Glutamatergic neuron (in vitro differentiated cells): ENCODE measurements at regions not wholly inside any gene's neighbourhood (a gene's known extent, or its start where the extent isn't known, plus 50 kb on each side); places are given as distances from the start of the nearest gene placed in this dataset.

Source experiments
- DNase-seq: peaks from one replicate; pipeline ENCODE4 v3.0.0; 2022
- H3K27ac Mint-ChIP-seq: one replicate; pipeline ENCODE4 v1.8.0; 2020; ENCODE audit warnings: mild to moderate bottlenecking, mixed read lengths, inconsistent platforms; ENCODE audit not compliant: unreplicated experiment
- H3K27me3 Mint-ChIP-seq: one replicate; pipeline ENCODE4 v1.8.0; 2020; ENCODE audit warnings: mild to moderate bottlenecking, moderate library complexity, mixed read lengths, inconsistent platforms; ENCODE audit not compliant: unreplicated experiment
- H3K36me3 Mint-ChIP-seq: one replicate; pipeline ENCODE4 v1.8.0; 2020; ENCODE audit warnings: mild to moderate bottlenecking, mixed read lengths, inconsistent platforms; ENCODE audit not compliant: unreplicated experiment
- H3K4me1 Mint-ChIP-seq: one replicate; pipeline ENCODE4 v1.8.0; 2020; ENCODE audit warnings: mild to moderate bottlenecking, low read depth, mixed read lengths, inconsistent platforms; ENCODE audit not compliant: unreplicated experiment
- H3K4me3 Mint-ChIP-seq: one replicate; pipeline ENCODE4 v1.8.0; 2020; ENCODE audit warnings: mild to moderate bottlenecking, mixed read lengths, inconsistent platforms; ENCODE audit not compliant: unreplicated experiment
- H3K9me3 Mint-ChIP-seq: one replicate; pipeline ENCODE4 v1.8.0; 2020; ENCODE audit warnings: mild to moderate bottlenecking, moderate library complexity, mixed read lengths, inconsistent platforms; ENCODE audit not compliant: unreplicated experiment
- CTCF ChIP-seq: fragments of 200-600 bp; sonication (generic); IDR thresholded peaks from one replicate; pipeline ENCODE4 v1.5.0; 2021; ENCODE audit not compliant: partially characterized antibody, unreplicated experiment

DNA sequence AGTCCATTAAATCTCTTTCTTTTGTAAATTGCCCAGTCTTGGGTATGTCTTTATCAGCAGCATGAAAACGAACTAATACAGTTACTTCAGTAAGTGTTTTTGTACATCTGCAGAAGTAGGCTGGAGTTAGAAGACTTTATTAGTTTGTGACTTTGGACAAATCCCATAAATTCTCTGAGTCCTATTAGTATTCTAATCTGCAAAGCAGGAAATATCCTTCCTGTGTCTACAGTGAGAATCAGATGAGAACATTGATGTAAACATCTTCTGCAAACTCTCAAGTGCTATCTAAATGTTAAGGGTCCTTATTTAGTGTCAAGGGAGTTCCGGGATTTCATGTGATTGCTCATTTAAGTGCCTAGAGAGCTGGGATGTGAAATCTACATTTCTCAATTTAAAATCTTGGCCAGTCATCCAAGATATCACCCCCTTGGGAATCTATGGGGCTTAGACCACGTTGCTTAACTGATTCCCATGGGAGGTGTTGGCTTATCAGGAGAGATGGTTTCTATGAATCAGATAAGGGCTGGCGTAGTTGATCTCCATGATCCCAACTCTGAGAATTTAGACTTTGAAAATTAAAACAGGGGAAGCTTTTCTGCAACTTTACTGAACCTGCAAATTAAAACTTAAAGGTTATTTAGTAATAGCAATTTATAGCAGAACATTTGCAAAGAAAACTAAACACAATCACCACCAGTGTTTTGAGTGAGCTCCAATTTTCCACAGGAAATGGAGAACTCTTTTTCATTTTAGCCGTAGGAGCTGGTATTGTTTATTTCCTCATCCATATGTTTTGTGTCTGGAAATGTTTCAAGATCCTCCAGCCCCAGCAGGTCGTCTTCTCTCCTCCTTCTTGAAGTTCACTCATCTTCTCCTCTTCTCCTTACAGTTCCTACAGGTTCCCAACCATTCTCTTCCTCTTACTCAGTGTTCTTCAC lies 241.6 kb upstream of the CD180 start:
- Mint-ChIP-seq H3K9me3 (peaks cover 3% of the 10 kb centered on the region), H3K27me3 (no peaks in the 10 kb centered on the region), H3K4me1 (no peaks in the 10 kb centered on the region), H3K27ac (no peak overlapping the region), H3K4me3 (no peak overlapping the region), H3K36me3 (no peaks in the 10 kb centered on the region)
- TF ChIP-seq CTCF: no peak
- DNase-seq: no peak

GRCh38 chr5:67435032-67435431 lies 238.4 kb upstream of the CD180 start:
- DNase-seq: no peak
- Mint-ChIP-seq H3K27me3 (no peaks in the 10 kb centered on the region), H3K9me3 (peaks cover 3% of the 10 kb centered on the region), H3K4me1 (no peaks in the 10 kb centered on the region), H3K36me3 (no peaks in the 10 kb centered on the region), H3K27ac (no peak overlapping the region), H3K4me3 (no peak overlapping the region)
- TF ChIP-seq CTCF: no peak

DNA sequence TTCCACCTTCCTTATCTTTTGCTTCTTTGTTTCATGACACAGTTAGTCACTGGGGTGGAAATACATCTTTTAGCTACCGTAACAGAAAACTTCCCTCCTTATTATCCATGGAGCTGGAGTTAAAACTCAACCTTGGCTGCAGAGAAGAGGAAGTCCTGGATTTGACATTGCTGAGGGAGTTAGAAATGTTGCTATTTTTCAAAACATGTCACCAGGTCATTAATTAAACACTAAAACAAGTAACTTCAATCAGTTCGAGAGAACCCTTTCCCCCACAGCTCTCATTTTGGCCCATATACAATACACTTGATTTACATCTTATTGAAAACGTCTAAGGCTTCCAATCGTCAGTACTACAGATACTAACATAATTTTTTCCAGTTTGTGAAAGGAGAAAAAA lies 237.9 kb upstream of the CD180 start:
- Mint-ChIP-seq H3K27ac (no peak overlapping the region), H3K27me3 (no peaks in the 10 kb centered on the region), H3K4me3 (no peak overlapping the region), H3K9me3 (peaks cover 3% of the 10 kb centered on the region), H3K4me1 (no peaks in the 10 kb centered on the region), H3K36me3 (no peaks in the 10 kb centered on the region)
- no peak for DNase-seq
- no peak for TF ChIP-seq CTCF

DNA sequence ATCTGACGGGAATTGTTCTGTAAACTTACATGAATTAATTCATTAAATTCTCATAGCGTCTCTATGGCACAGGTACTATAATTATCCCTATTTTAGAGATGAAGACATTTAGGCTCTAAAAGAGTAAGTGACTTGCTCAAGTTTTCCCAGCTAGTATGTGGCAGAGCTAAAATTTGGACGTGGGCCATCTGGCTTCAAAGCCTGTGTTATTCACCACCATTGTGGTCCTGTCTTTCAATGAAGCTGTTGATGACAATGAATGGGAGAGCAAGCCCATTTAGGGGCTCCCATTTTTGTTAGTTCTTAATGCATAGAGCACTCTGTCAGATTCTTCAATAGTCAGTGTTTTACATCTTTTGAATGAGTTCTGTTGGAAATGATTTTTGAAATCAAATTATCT lies 236.0 kb upstream of the CD180 start:
- Mint-ChIP-seq H3K4me1 (no peaks in the 10 kb centered on the region), H3K27me3 (no peaks in the 10 kb centered on the region), H3K9me3 (no peaks in the 10 kb centered on the region), H3K4me3 (no peak overlapping the region), H3K36me3 (no peaks in the 10 kb centered on the region), H3K27ac (no peak overlapping the region)
- no peak for TF ChIP-seq CTCF
- no peak for DNase-seq

DNA sequence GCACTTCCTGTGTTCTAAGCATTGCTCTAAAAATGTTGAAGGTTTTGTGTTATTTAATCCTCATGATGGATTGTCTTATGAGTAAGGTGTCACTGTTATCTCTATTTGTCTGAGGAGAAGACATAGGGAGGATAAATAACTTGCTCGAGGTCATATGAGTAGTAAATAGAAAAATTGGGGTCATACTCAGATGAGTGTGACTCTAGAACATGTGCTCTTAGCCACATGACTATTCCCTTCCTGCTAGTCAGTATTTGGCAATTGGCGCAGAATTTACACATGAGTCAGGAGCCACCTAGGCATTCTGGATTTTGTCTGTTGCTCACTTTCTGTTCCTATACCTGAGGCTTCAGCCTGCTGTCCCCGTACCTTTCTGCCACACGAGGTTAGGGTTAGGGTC lies 234.6 kb upstream of the CD180 start:
- Mint-ChIP-seq H3K9me3 (no peaks in the 10 kb centered on the region), H3K4me1 (no peaks in the 10 kb centered on the region), H3K27me3 (no peaks in the 10 kb centered on the region), H3K36me3 (no peaks in the 10 kb centered on the region), H3K4me3 (no peak overlapping the region), H3K27ac (no peak overlapping the region)
- DNase-seq: no peak
- no peak for TF ChIP-seq CTCF
